IPS-15b (cell line): ENCODE measurements at regions not wholly inside any gene's neighbourhood (a gene's known extent, or its start where the extent isn't known, plus 50 kb on each side); places are given as distances from the start of the nearest gene placed in this dataset.

Experiments used
- H3K27me3 ChIP-seq: one replicate; pipeline ENCODE4 v1.6.1; 2013; ENCODE audit warnings: low read length; ENCODE audit not compliant: control insufficient read depth, insufficient read depth
- H3K36me3 ChIP-seq: one replicate; pipeline ENCODE4 v1.6.1; 2013; ENCODE audit warnings: low read length; ENCODE audit not compliant: control insufficient read depth, insufficient read depth
- H3K4me1 ChIP-seq: one replicate; pipeline ENCODE4 v1.6.1; 2013; ENCODE audit warnings: mild to moderate bottlenecking, low read length; ENCODE audit not compliant: control insufficient read depth, insufficient read depth
- H3K4me3 ChIP-seq: one replicate; pipeline ENCODE4 v1.5.1; 2013; ENCODE audit warnings: low read depth, low read length
- H3K9ac ChIP-seq: one replicate; pipeline ENCODE4 v1.6.1; 2013; ENCODE audit warnings: low read depth, mild to moderate bottlenecking, low read length
- H3K9me3 ChIP-seq: one replicate; pipeline ENCODE4 v1.6.1; 2013; ENCODE audit warnings: mild to moderate bottlenecking, low read length; ENCODE audit not compliant: control insufficient read depth, insufficient read depth

DNA sequence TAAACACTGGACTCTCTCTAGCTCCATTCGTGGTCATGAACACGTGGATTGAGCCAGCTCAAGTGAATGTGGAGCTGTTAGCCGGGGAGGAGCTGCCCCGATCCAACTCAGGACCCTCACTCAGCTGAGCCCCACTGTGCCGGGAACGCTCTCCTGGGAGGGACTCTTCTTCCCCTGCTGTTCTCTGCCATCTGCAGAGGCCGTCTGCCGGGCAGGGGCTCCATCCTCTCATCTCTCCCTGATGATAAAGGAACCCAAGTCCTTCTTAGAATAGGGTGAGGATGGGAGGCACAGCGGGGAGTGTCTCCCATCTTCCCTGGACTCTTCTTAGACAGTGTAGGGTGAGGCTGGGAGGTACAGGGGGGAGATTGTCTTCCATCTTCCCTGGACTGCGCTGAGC, 120.5 kb upstream of the IRX4 start:
- H3K27me3 ChIP-seq = no peaks in the 10 kb centered on the region

DNA sequence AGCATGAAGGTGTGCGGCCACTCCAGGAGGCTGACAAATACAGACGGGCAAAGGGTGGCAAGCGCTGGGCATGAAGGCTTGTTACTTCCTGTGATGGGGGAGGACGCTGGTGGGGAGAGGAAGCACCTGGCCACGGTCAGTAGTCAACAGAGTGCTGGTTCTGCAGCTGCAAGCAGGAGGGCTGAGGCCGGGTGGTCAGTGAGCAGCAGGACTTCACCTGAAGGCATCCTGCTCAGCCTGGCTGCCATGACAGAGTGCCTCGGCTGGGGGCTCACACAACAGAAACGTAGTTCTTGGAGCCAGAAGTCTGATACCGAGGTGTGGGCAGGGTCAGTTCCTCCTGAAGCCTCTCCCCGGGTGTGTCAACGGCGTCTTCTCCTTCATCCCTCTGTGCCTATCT, 118.6 kb upstream of the IRX4 start:
- Histone ChIP-seq H3K36me3 (no peaks in the 10 kb centered on the region), H3K4me1 (no peaks in the 10 kb centered on the region), H3K27me3 (no peaks in the 10 kb centered on the region), H3K9me3 (no peaks in the 10 kb centered on the region), H3K9ac (no peak overlapping the region), H3K4me3 (no peak overlapping the region)

More for the DNA sequence above, 120.5 kb upstream of the IRX4 start:
- no peaks in the 10 kb centered on the region for H3K4me1 ChIP-seq
- no peaks in the 10 kb centered on the region for H3K9me3 ChIP-seq
- H3K4me3 ChIP-seq = no peak overlapping the region
- no peak overlapping the region for H3K9ac ChIP-seq
- no peaks in the 10 kb centered on the region for H3K36me3 ChIP-seq

DNA sequence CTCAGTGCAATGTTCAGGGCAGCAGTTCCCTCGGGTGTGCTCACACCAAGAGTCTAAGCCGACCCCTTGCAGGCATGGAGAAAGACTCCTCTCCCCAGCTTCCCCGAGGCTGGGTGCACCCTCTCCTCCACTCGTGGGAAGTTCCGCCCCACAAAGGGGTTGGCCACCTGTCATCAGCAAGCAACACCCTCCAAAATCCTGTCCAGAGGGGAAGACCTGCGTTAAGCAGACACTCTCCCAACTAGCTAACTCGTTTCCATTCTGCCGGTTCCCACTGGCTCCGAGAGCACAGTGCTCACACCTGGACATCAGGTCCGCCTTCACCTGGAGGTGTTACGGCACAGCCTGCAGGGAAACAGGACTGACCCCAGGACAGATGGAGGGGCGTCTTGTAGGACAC, 117.9 kb upstream of the IRX4 start:
- H3K4me3 ChIP-seq = no peak overlapping the region
- H3K9me3 ChIP-seq = no peaks in the 10 kb centered on the region
- H3K27me3 ChIP-seq = no peaks in the 10 kb centered on the region
- H3K4me1 ChIP-seq = no peaks in the 10 kb centered on the region
- H3K9ac ChIP-seq = no peak overlapping the region
- no peaks in the 10 kb centered on the region for H3K36me3 ChIP-seq

DNA sequence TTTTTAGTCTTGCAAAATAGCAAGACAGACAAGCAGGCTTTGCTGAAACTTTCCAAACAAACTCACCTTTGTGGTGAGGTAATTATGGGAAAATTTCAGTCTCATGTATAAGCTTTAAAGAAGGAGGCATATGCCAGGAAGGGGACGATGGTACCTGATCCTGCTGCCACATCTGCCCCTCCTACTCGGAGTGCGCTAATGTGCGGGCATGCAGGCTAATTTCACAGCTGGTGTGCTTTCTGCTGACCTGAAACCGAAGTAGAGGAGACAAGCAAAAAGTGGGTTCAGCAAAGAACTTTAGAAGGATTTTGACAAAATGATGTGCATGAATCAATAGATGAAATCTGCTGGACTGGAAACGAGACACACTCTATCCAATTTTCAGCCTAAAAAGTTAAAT, 117.1 kb upstream of the IRX4 start:
- H3K9me3 ChIP-seq = no peaks in the 10 kb centered on the region
- no peaks in the 10 kb centered on the region for H3K36me3 ChIP-seq
- H3K4me1 ChIP-seq = no peaks in the 10 kb centered on the region
- no peak overlapping the region for H3K9ac ChIP-seq
- no peaks in the 10 kb centered on the region for H3K27me3 ChIP-seq
- H3K4me3 ChIP-seq = no peak overlapping the region

DNA sequence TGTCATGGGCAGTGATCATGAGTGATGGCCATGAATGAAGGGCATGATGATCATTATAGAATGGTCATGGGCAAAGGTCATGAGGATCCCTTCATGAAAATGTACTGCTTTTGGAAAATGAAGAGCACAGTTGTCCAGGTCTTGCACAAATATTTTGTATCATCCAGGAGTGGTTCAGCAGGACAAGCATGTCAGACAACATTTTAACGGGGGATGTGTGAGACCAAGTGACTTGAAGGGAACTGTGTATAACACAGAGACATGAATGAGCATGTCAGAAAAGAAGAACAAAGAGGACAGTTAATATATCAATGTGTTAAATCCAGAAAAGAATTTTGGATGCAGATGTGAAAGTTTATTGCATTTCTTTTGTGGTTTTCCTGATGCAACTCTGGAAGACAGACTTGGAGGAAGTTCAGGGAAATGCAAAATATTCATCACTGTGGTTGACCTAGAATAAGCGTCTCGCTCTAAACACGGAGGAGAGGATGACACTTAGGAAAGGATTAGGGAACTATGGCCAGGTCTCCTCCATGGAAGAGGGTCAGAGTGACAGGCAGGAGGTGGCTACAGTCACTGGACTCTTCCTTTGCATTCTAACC, 116.1 kb upstream of the IRX4 start:
- Histone ChIP-seq H3K9ac (no peak overlapping the region), H3K9me3 (no peaks in the 10 kb centered on the region), H3K4me1 (no peaks in the 10 kb centered on the region), H3K36me3 (no peaks in the 10 kb centered on the region), H3K4me3 (no peak overlapping the region), H3K27me3 (no peaks in the 10 kb centered on the region)

GRCh38 chr5:1998348-1998669, 115.6 kb upstream of the IRX4 start:
- no peak overlapping the region for H3K4me3 ChIP-seq
- no peak overlapping the region for H3K9ac ChIP-seq
- H3K27me3 ChIP-seq = no peaks in the 10 kb centered on the region
- H3K9me3 ChIP-seq = no peaks in the 10 kb centered on the region
- H3K36me3 ChIP-seq = no peaks in the 10 kb centered on the region
- no peaks in the 10 kb centered on the region for H3K4me1 ChIP-seq

- Histone ChIP-seq H3K9me3 (no peaks in the 10 kb centered on the region), H3K4me3 (no peak overlapping the region), H3K4me1 (no peaks in the 10 kb centered on the region), H3K9ac (no peak overlapping the region), H3K36me3 (no peaks in the 10 kb centered on the region), H3K27me3 (no peaks in the 10 kb centered on the region)
These were observed 115.1 kb upstream of the IRX4 start for GRCh38 chr5:1997640-1998347.

DNA sequence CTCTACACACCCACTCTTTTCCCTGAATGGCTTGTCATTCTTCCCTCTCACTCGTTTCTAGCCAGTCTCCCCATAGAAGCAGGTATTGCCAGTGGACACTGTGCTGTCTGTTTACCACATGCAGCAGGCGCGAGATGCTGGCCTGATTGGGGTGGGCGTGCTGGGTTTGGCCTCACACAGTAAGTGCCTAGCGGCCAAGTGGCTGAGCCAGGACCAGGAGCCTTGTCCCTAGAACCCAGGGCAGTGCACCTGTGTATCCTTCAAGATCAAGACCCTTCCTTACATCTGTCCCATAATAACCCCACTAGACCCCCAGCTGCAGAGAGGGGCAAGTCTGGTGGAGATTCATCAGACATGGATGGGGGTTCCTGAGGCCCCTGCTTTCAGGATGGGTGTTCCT, 112.8 kb upstream of the IRX4 start:
- Histone ChIP-seq H3K4me3 (no peak overlapping the region), H3K9me3 (no peaks in the 10 kb centered on the region), H3K9ac (no peak overlapping the region), H3K27me3 (no peaks in the 10 kb centered on the region), H3K4me1 (no peaks in the 10 kb centered on the region), H3K36me3 (no peaks in the 10 kb centered on the region)

DNA sequence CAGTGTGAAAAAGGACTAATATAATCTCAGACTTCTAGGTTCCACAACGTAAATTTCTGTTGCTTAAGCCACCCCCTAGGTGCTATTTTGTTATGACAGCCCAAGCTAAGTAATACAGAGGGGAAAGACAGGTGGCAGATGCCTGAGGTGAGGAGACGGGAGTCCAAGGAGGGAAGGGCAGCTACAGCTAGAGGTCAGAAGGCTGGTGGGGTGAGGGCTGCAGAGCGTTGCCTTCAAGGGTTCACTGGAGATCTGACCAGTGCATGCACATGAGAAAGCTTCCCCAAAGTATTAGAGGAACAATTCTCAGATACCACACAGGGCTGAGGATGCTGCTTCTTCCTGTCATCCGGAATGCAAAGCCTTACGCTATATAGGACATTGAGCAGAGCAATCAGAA, 104.7 kb upstream of the IRX4 start:
- Histone ChIP-seq H3K36me3 (no peaks in the 10 kb centered on the region), H3K4me1 (no peaks in the 10 kb centered on the region), H3K9me3 (no peaks in the 10 kb centered on the region), H3K9ac (no peak overlapping the region), H3K27me3 (no peaks in the 10 kb centered on the region), H3K4me3 (no peak overlapping the region)

DNA sequence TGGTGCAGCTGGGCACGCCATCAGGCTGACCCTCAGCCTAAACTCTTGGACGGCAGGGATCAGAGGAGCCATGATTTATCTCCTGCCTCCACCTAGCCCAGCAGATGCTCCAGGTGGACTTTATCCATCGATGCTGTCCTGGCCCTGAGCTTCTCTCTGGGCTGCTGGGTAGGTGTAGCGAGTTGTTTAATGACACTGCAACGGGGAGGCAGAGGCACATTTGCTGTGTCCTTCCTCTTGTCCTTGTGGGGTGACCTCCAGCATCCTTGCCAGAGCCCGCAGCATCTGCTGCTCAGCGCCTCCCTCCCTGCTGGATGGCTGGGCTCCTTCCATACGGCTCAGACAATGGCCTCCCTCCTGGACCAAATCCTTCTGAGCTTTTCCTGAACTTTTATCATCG, 103.1 kb upstream of the IRX4 start:
- H3K27me3 ChIP-seq = no peaks in the 10 kb centered on the region
- H3K9me3 ChIP-seq = no peaks in the 10 kb centered on the region
- no peak overlapping the region for H3K4me3 ChIP-seq
- H3K36me3 ChIP-seq = no peaks in the 10 kb centered on the region
- no peaks in the 10 kb centered on the region for H3K4me1 ChIP-seq
- no peak overlapping the region for H3K9ac ChIP-seq

- H3K9ac ChIP-seq = no peak overlapping the region
- no peaks in the 10 kb centered on the region for H3K27me3 ChIP-seq
- H3K4me3 ChIP-seq = no peak overlapping the region
- no peaks in the 10 kb centered on the region for H3K36me3 ChIP-seq
- H3K9me3 ChIP-seq = no peaks in the 10 kb centered on the region
- no peaks in the 10 kb centered on the region for H3K4me1 ChIP-seq
These were observed 101.4 kb upstream of the IRX4 start for GRCh38 chr5:1983919-1984695.

DNA sequence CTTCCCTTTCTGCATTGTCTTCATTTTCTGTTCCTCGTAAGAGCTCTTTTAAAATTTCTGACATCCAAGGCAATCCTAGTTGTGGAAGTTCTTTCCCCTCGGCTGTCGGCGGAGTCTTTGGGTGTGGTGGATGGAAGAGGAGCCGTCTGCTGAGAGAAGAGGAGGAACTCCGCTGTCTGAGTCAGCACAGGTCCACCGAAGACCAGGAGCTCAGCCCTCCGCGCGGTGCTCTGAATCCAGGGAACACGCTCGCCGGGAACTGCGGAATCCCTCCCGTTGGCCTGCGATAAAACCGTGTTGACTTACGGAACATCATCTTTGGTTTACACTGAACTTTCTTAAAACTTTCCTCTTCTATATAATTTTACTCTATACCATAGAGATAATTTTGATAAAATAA, 100.7 kb upstream of the IRX4 start:
- no peaks in the 10 kb centered on the region for H3K4me1 ChIP-seq
- H3K9ac ChIP-seq = no peak overlapping the region
- no peaks in the 10 kb centered on the region for H3K27me3 ChIP-seq
- H3K9me3 ChIP-seq = no peaks in the 10 kb centered on the region
- H3K36me3 ChIP-seq = no peaks in the 10 kb centered on the region
- H3K4me3 ChIP-seq = no peak overlapping the region
